ENCODE measurements at regions not wholly inside any gene's neighbourhood (a gene's known extent, or its start where the extent isn't known, plus 50 kb on each side); places are given as distances from the start of the nearest gene placed in this dataset.

DNA sequence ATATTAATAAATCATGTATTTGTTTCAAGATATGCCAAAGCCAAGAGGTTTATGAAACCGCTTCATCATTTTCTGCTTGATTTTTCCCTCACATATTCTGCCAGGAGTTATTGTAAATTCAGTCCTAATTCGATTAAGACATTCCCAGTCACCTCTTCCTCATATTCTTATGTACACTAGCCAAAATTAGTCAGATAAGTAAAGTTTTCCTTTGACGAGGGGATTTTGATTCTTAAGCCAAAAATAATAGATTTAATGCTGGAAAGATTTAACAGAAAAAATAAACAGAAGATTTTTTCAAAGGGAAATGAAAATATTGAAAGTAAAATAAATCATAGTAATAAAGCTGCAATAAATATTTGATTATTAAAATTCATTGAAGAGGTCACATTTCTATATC lies 51.0 kb upstream of the VEGFC start:
- TF ChIP-seq GATA2 (IDR thresholded peaks at IDR 0.05; ENCODE audit: low read depth, low read length) = no peak

DNA sequence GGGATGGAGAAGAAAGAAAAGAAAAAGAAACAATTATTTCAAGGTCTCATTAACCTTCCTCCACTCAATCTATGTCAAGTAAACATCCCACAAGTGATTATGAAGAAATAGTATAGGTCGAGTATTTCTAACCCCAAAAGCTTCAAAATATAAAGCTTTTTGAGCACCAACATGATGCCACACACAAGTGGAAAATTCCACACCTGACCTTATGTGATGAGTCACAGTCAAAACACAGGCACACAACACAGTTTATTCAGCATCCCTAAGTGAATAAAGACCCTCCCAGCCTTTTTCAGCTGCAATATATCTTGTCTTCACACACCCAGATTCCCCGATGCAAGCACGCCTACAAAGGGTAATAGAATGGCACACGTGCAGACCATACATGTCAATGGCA lies 51.7 kb upstream of the VEGFC start:
- TF ChIP-seq GATA3 (IDR thresholded peaks at IDR 0.05; ENCODE audit: low read depth, low read length) = no peak
- TF ChIP-seq GATA2 (IDR thresholded peaks at IDR 0.05; ENCODE audit: low read depth, low read length) = no peak

DNA sequence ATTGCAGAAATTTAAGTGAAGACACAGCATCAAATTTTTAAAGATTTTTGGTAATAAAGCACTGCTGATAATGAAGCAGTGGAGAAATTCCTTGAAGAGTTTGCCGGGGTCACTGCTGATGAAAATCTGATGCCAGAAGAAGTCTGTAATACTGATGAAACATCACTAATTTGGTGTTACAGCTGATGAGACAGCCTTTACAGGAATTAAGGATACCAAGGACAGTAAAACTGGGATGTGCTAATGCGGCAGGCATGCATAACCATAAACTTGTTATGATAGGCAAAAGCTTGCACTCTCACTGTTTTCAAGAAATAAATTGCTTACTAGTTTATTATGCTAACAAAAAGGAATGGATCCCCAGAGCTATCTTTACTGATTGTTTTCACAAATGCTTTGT lies 52.9 kb upstream of the VEGFC start:
- no peak for TF ChIP-seq GATA3 (IDR thresholded peaks at IDR 0.05; ENCODE audit: low read depth, low read length)
- no peak for TF ChIP-seq GATA2 (IDR thresholded peaks at IDR 0.05; ENCODE audit: low read depth, low read length)

DNA sequence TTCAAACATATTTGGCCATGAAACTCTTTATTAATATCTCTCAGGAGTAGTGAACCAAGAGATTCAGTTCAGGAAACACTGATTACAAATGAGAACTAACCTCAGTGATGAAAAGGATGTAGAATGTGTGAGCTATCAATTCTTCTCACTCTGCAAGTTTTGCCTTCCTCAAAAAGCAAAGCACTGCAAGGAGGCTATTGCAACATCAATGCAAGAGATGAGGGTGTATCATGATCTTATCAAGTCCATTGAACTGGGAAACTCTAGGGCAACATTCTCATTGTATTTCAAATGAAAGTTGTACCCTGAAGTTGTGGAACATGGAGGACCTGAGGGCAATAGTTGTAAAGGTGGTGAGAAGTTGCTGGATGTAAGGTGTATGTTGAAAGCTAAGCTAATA lies 56.4 kb upstream of the VEGFC start:
- TF ChIP-seq GATA3 (IDR thresholded peaks at IDR 0.05; ENCODE audit: low read depth, low read length) (no peak), GATA2 (IDR thresholded peaks at IDR 0.05; ENCODE audit: low read depth, low read length) (no peak)

DNA sequence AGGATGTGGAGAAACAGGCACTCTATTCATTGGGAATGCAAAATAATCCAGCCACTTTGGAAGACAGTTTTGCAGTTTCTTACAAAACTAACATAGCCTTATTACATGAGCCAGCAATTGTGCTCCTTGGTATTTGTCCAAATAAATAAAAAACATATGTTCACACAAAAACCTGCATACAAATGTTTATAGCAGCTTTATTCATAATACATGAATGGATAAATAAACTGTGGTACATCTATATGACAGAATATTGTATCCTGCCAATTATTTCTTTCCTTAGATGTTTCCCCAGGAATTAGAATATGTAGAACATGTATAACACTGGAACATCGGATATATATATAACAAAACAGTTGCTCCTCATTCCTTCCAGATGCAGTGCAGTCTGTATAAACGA lies 57.7 kb upstream of the VEGFC start:
- no peak for TF ChIP-seq GATA2 (IDR thresholded peaks at IDR 0.05; ENCODE audit: low read depth, low read length)
- no peak for TF ChIP-seq GATA3 (IDR thresholded peaks at IDR 0.05; ENCODE audit: low read depth, low read length)

DNA sequence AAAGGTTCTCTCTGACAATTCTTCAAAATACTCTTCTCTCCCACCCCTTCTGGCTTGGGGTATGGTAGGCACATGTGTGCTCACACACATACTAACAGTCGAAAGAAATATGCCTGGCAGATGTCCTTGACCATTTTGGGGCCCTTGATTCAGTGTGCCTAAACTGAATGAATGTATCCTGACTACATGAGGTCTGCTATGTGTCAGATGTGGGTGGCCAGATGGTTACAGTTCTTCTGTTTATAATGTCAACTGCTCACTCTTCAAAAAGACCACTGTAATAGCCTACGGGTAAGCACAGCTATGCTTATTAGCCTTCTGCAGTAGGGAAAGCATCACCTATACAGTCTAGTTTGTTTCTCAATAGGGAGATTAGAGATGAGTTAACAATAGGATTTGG lies 63.7 kb upstream of the VEGFC start:
- TF ChIP-seq GATA2 (IDR thresholded peaks at IDR 0.05; ENCODE audit: low read depth, low read length) (no peak), GATA3 (IDR thresholded peaks at IDR 0.05; ENCODE audit: low read depth, low read length) (no peak)

DNA sequence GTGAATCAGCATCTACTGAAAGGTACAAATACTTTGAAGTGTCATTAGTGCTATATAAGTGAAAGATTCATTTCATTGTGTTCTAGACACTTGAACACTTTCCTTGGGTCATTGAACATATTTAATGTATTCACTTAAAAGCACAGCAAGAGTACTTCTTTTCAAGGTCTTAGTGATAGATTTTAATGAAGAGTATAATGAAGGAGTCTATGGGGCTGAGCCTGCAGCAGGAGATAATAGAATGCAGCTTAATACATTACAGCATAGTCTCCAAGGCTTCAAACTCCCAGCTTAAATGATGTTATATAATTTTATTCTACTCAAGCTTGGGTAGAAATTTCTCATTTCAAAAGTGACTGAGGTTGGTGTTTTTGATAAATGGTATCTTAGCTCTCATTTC lies 66.1 kb upstream of the VEGFC start:
- no peak for TF ChIP-seq GATA2 (IDR thresholded peaks at IDR 0.05; ENCODE audit: low read depth, low read length)
- TF ChIP-seq GATA3 (IDR thresholded peaks at IDR 0.05; ENCODE audit: low read depth, low read length) = no peak

DNA sequence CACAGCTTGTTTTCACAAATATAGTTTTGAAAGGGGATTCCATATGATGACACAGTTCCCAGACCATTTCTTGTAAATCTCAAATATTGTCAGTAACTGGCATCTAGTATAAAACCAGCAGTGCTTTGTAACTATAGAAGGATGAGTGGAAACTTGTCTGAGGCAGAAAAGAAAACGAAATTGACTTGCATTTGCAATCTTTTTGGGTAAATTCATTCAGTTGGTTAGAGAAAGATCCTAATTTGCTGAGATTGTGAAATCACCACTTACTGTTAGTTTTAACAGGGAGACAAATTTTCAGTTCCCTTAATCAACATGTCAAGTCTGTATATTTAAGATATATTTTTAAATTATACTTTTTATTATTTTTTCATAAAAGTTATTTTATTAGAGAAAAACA lies 71.5 kb upstream of the VEGFC start:
- TF ChIP-seq GATA2 (IDR thresholded peaks at IDR 0.05; ENCODE audit: low read depth, low read length) (no peak), GATA3 (IDR thresholded peaks at IDR 0.05; ENCODE audit: low read depth, low read length) (no peak)

DNA sequence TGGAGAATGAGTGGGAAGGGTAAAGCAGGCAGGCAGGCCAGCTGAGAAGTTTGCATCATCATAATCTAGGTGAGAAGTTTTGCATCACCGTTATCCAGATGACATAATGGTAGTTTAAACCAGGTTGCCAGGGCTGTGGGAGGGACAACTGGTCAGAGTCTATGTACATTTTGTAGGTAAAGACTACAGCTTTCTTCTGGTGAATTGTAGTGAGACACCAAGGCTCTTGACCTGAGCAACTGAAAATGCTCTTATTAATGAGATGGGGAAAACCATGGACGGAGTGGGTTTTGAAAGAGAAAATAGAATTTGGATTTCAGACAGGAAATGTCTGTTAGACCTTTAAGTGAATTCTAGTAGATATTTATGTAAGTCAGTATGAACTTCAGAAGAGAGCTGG lies 76.0 kb upstream of the VEGFC start:
- TF ChIP-seq GATA2 (IDR thresholded peaks at IDR 0.05; ENCODE audit: low read depth, low read length) (no peak), GATA3 (IDR thresholded peaks at IDR 0.05; ENCODE audit: low read depth, low read length) (no peak)

DNA sequence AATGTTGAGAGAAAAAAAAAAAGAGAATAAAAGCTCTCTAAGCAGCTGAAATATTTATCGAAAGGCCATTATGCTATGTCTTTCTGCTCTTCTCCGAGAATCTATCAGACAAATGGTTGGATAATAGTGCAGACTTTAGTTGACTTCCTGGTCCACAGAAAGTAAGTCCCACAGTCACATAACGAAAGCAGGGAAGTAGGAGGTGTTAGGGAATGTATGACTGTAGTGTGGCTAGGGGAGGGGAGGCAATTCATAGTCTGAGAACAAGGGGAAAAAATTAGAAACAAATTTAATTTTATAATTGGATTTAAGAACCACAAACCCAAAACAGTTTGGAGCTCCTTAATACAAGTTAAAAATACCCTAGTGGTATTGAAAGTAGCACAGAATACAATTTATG lies 79.7 kb upstream of the VEGFC start:
- TF ChIP-seq GATA2 (IDR thresholded peaks at IDR 0.05; ENCODE audit: low read depth, low read length) (no peak), GATA3 (IDR thresholded peaks at IDR 0.05; ENCODE audit: low read depth, low read length) (no peak)

DNA sequence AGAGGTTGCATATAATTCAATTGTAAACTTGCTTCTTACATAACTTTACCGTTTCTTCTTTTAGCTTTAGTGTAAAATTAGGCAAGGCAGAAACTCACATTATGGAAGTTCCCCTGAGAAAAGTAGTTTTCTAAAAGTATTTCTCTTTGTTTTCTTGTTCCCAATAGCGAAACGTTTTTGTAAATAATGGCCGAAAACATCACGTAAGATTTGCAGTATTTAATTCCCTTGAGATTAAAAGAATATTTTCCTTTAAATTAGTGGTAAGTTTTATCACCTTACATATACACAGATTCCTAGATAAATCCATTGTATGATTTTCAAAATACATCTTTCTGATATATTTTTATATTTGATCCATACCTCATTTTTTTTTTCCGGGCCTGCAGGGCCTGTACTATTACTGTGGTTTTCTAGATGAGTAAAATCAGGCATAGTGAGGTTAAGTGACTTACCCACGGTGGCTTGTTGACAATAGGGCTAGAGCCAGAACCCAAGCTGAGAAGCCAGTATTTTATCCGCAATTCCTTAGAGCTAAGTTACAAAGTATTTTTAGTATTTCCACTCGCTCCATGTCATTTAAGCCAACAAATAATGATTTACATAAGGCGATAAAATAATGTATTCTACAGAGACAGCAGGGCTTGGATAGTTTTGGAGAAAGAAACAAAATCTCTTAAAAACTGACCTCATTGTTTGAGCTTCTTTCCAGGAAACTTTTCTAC lies 82.2 kb upstream of the VEGFC start:
- TF ChIP-seq GATA2 (IDR thresholded peaks at IDR 0.05; ENCODE audit: low read depth, low read length) = no peak
- no peak for TF ChIP-seq GATA3 (IDR thresholded peaks at IDR 0.05; ENCODE audit: low read depth, low read length)

DNA sequence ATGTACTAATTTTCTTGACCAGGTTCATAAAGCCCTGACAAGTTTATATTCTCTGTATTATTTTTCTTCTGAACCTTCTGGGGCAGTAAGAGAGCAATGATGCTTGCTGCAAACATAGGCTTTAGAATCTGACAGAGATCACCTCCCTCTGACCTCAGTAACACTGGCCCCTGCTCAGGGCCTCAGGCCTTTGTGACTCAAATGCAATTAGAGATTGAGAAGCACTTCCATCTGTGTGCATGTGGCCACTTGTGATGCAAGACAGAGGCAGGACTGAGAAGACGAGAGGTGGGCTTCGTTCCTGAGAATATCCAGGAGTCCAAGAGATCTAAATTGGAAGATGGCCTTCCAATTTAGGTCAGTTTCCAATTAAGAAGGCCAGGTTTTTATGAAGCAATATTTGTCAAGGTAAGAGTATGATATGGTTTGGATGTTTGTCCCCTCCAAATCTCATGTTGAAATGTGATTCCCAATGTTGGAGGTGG lies 82.8 kb upstream of the VEGFC start:
- TF ChIP-seq GATA3 (IDR thresholded peaks at IDR 0.05; ENCODE audit: low read depth, low read length) (no peak), GATA2 (IDR thresholded peaks at IDR 0.05; ENCODE audit: low read depth, low read length) (no peak)

DNA sequence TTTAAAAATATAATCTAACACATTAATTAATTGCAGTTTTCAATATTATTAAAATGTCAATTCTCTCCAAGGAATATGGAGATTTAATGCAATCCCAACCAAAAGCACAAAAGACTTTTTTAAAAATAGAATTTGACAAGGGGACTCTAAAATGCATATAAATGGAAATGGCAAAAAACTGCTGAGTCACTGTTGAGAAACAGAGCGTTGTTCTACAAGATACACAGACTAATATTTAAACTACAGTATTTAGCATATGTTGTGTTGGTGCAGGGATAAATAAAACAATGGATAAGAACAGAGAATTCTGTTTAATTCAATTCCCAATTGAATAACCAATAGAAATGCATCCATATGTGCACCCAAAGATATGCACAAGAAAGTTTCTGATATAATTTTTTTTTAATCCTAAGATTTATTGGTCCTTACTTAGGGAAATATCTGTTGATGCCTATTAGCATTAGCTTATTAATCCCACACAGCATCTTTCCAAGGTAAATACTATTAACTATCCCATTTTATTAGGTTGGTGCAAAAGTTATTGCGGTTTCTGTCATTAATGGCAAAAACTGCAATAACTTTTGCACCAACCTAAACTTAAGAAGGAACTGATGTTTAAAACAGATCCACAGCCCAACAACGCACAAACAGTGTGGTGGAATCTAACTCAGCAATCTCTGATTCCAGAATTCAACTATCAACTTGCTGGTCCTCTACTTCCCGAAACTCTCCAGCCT lies 86.8 kb upstream of the VEGFC start:
- no peak for TF ChIP-seq GATA2 (IDR thresholded peaks at IDR 0.05; ENCODE audit: low read depth, low read length)
- TF ChIP-seq GATA3 (IDR thresholded peaks at IDR 0.05; ENCODE audit: low read depth, low read length) = no peak

DNA sequence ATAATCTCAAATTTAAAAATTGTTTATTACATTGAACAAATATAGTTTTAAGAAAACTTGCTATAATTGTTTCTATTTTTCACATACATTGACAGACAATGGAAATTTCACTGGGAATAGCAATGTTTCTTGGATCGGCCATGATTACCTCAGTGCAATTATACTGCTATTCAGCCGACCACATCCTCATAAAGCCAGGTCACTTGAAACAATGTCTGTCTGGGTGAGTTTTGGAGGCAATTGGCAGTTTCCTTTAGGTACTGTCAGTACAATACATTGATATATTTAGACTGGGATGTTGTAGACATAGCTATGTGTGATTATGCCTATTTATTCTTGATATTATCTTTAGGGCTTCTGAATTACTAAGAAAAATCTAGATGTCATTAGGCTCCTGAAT lies 89.5 kb upstream of the VEGFC start:
- TF ChIP-seq GATA2 (IDR thresholded peaks at IDR 0.05; ENCODE audit: low read depth, low read length) (no peak), GATA3 (IDR thresholded peaks at IDR 0.05; ENCODE audit: low read depth, low read length) (no peak)

DNA sequence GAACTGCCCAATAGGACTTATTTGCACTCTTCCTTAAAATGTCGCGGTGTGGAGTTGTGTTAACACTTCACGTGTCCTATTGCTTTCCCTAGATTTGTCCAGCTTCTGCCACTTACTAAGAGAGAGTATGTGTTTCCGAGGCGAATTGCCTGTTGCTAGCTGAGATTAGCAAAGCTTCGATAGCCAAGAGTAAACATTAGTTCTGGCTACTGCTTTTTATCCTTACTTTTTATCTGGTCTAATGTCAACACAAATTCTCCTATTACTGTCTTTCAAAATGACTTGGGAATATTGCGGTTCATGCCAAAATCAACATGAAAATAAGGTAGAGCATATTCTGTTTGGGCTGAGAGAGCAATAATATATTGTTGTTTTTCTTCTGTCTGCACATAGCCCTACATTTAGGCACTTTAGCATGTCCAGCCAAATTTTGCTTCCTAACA lies 90.4 kb upstream of the VEGFC start:
- TF ChIP-seq GATA2 (IDR thresholded peaks at IDR 0.05; ENCODE audit: low read depth, low read length) (no peak), GATA3 (IDR thresholded peaks at IDR 0.05; ENCODE audit: low read depth, low read length) (no peak)
